ENCODE measurements at regions not wholly inside any gene's neighbourhood (a gene's known extent, or its start where the extent isn't known, plus 50 kb on each side); places are given as distances from the start of the nearest gene placed in this dataset.

DNA sequence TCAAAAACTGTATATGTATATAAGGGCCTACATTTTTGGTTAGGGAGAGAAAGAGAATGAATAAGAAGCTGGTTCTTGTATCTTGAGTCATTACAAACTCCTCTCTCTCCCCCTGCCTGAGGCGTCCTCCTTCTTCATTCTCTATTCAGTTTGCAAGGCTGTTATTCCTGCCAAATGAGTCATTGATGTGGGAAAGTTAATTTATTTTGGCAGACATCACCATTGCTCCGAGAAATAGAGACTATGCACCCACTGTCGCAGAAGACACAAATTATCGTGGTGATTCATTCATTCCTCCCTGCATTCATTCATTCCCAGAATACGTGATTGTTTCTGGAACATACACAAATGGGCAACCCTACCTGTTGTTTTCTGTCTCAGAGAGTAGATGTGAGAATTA lies 112.5 kb upstream of the MED13L start:
- no peak overlapping the region for H3K4me3 Mint-ChIP-seq
- Histone ChIP-seq H3K27ac (ENCODE audit: low read length in 2 of 2) (no peak overlapping the region), H3K9ac (ENCODE audit: low read length) (no peak overlapping the region), H3K36me3 (replicated peaks in 1 of 2; ENCODE audit: control extremely low read depth in 1 of 2, control insufficient read depth in 1 of 2, extremely low read depth in 1 of 2, insufficient read depth in 2 of 2, low read length in 1 of 2) (no peaks in the 10 kb centered on the region), H4K20me1 (ENCODE audit: control insufficient read depth, insufficient read depth, low read length, poor library complexity, severe bottlenecking) (no peaks in the 10 kb centered on the region), H3K4me2 (replicated peaks; ENCODE audit: low read depth, low read length, poor library complexity, severe bottlenecking) (no peak overlapping the region), H3K4me3 (ENCODE audit: control extremely low read depth in 1 of 5, extremely low read depth in 1 of 5, insufficient read depth in 1 of 5, low read depth in 2 of 5, low read length in 4 of 5) (no peak overlapping the region), H3K27me3 (replicated peaks in 1 of 4; ENCODE audit: control extremely low read depth in 1 of 4, control insufficient read depth in 3 of 4, insufficient read depth in 4 of 4, low read length in 3 of 4) (no peaks in the 10 kb centered on the region), H3K4me1 (ENCODE audit: control insufficient read depth in 2 of 2, insufficient read depth in 2 of 2, low read length in 2 of 2) (peaks cover 2 to 9% of the 10 kb centered on the region in 2 donors), H3K79me2 (ENCODE audit: control insufficient read depth, insufficient read depth, low read length) (no peaks in the 10 kb centered on the region), H2AFZ (ENCODE audit: insufficient read depth, low read depth, low read length, poor library complexity, severe bottlenecking) (no peak overlapping the region), H3K9me3 (ENCODE audit: control extremely low read depth in 1 of 3, control insufficient read depth in 2 of 3, insufficient read depth in 1 of 3, low read length in 2 of 3) (peaks cover 0 to 5% (median 5%) of the 10 kb centered on the region in 3 donors)
- POLR2A ChIA-PET = no interaction called here
- ATAC-seq (ENCODE audit: low read depth) (no peak), DNase-seq (no peak)
- H3K9me3 Mint-ChIP-seq (ENCODE audit: insufficient read depth) = no peaks in the 10 kb centered on the region
- no peak for TF ChIP-seq EZH2 (IDR thresholded peaks at IDR 0.05; ENCODE audit: borderline replicate concordance, insufficient read depth, low read depth, low read length, poor library complexity, severe bottlenecking)
- TF ChIP-seq, protein P1, sequence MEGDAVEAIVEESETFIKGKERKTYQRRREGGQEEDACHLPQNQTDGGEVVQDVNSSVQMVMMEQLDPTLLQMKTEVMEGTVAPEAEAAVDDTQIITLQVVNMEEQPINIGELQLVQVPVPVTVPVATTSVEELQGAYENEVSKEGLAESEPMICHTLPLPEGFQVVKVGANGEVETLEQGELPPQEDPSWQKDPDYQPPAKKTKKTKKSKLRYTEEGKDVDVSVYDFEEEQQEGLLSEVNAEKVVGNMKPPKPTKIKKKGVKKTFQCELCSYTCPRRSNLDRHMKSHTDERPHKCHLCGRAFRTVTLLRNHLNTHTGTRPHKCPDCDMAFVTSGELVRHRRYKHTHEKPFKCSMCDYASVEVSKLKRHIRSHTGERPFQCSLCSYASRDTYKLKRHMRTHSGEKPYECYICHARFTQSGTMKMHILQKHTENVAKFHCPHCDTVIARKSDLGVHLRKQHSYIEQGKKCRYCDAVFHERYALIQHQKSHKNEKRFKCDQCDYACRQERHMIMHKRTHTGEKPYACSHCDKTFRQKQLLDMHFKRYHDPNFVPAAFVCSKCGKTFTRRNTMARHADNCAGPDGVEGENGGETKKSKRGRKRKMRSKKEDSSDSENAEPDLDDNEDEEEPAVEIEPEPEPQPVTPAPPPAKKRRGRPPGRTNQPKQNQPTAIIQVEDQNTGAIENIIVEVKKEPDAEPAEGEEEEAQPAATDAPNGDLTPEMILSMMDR (IDR thresholded peaks at IDR 0.05) = no peak
- no peak overlapping the region for H3K27ac Mint-ChIP-seq
- H3K27me3 Mint-ChIP-seq = no peaks in the 10 kb centered on the region
- intact Hi-C loops (cut with micrococcal nuclease) = no loop called here
- H3K4me1 Mint-ChIP-seq = peaks cover 7% of the 10 kb centered on the region
- CTCF ChIA-PET = no interaction called here
- no CpG with 5 or more reads among the region's 5 CpGs for WGBS (ENCODE audit: insufficient coverage)

DNA sequence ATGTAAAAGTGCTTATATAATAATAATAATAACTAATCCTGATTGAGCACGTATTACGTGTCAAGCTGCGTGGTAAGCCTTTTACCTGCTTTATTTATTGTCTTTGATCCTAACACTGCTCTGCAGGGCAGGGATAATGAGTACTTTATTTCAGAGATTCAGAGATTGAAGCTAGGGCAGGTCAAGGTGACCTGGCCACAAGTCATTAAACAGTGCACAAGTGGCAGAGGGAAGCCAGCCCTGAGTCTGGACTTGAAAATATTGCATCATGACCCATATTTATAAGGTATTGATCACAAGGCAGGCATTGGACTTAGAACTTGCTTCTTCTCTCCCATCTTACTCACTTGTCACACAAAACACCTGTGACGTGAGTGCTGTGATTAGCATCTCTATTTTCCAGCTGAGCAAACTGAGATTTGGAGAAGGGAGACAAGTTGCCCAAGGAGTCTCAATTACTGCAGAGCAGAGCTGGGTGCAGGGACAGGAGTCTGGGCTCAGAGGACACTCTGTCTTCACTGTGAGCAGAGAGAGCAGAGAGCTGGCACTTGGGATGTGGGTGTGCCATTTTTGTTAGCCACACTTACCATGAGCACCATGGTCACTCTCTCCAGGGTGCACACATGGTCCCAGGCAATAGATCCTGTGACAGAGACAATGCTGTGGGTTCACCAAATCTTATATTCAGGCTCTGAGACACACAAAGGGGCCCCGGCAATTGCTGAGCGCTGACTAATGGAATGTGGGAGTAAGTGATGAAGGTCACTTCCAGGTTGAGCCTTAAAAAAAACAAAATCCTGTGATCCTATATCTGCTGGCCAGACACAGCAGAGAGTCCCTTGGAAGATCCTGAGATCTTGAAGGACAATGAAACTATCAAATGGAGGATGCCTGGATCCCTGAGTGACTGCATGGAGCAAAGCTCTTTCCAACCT lies 113.2 kb upstream of the MED13L start:
- no peaks in the 10 kb centered on the region for H3K27me3 Mint-ChIP-seq
- 100% methylated on average over 1 of the region's 6 CpGs for WGBS (ENCODE audit: insufficient coverage)
- H3K4me3 Mint-ChIP-seq = no peak overlapping the region
- H3K9ac ChIP-seq (ENCODE audit: low read length) = no peak overlapping the region
- peaks cover 0 to 5% (median 5%) of the 10 kb centered on the region in 3 donors for H3K9me3 ChIP-seq (ENCODE audit: control extremely low read depth in 1 of 3, control insufficient read depth in 2 of 3, insufficient read depth in 1 of 3, low read length in 2 of 3)
- DNase-seq (no peak), ATAC-seq (ENCODE audit: low read depth) (no peak)
- H3K27ac Mint-ChIP-seq = no peak overlapping the region
- no peak overlapping the region for H2AFZ ChIP-seq (ENCODE audit: insufficient read depth, low read depth, low read length, poor library complexity, severe bottlenecking)
- H3K79me2 ChIP-seq (ENCODE audit: control insufficient read depth, insufficient read depth, low read length) = no peaks in the 10 kb centered on the region
- no peak overlapping the region for H3K4me2 ChIP-seq (replicated peaks; ENCODE audit: low read depth, low read length, poor library complexity, severe bottlenecking)
- H3K4me1 ChIP-seq (ENCODE audit: control insufficient read depth in 2 of 2, insufficient read depth in 2 of 2, low read length in 2 of 2) = peaks cover 0 to 2% of the 10 kb centered on the region in 2 donors
- H3K36me3 ChIP-seq (replicated peaks in 1 of 2; ENCODE audit: control extremely low read depth in 1 of 2, control insufficient read depth in 1 of 2, extremely low read depth in 1 of 2, insufficient read depth in 2 of 2, low read length in 1 of 2) = no peaks in the 10 kb centered on the region
- CTCF ChIA-PET = no interaction called here
- POLR2A ChIA-PET = interaction anchor here (0.5 kb wide), 1 partner anchor 140 kb away, joined by 3 read pairs; no protein-coding TSS in a partner anchor
- H3K9me3 Mint-ChIP-seq (ENCODE audit: insufficient read depth) = no peaks in the 10 kb centered on the region
- TF ChIP-seq EZH2 (IDR thresholded peaks at IDR 0.05; ENCODE audit: borderline replicate concordance, insufficient read depth, low read depth, low read length, poor library complexity, severe bottlenecking) = no peak
- TF ChIP-seq, protein P1 (IDR thresholded peaks at IDR 0.05) = no peak
- intact Hi-C loops (cut with micrococcal nuclease) = no loop called here
- no peak overlapping the region for H3K4me3 ChIP-seq (ENCODE audit: control extremely low read depth in 1 of 5, extremely low read depth in 1 of 5, insufficient read depth in 1 of 5, low read depth in 2 of 5, low read length in 4 of 5)
- H3K4me1 Mint-ChIP-seq = peaks cover 5% of the 10 kb centered on the region
- no peaks in the 10 kb centered on the region for H4K20me1 ChIP-seq (ENCODE audit: control insufficient read depth, insufficient read depth, low read length, poor library complexity, severe bottlenecking)
- H3K27ac ChIP-seq (ENCODE audit: low read length in 2 of 2) = no peak overlapping the region
- no peaks in the 10 kb centered on the region for H3K27me3 ChIP-seq (replicated peaks in 1 of 4; ENCODE audit: control extremely low read depth in 1 of 4, control insufficient read depth in 3 of 4, insufficient read depth in 4 of 4, low read length in 3 of 4)

Data from B cell (primary cell).